ENCODE measurements at regions not wholly inside any gene's neighbourhood (a gene's known extent, or its start where the extent isn't known, plus 50 kb on each side); places are given as distances from the start of the nearest gene placed in this dataset.
"Not testable (repeated sequence)": the region's sequence is repeated elsewhere in the genome, so short reads cannot be mapped to it uniquely, and the experiment has no call there.

DNA sequence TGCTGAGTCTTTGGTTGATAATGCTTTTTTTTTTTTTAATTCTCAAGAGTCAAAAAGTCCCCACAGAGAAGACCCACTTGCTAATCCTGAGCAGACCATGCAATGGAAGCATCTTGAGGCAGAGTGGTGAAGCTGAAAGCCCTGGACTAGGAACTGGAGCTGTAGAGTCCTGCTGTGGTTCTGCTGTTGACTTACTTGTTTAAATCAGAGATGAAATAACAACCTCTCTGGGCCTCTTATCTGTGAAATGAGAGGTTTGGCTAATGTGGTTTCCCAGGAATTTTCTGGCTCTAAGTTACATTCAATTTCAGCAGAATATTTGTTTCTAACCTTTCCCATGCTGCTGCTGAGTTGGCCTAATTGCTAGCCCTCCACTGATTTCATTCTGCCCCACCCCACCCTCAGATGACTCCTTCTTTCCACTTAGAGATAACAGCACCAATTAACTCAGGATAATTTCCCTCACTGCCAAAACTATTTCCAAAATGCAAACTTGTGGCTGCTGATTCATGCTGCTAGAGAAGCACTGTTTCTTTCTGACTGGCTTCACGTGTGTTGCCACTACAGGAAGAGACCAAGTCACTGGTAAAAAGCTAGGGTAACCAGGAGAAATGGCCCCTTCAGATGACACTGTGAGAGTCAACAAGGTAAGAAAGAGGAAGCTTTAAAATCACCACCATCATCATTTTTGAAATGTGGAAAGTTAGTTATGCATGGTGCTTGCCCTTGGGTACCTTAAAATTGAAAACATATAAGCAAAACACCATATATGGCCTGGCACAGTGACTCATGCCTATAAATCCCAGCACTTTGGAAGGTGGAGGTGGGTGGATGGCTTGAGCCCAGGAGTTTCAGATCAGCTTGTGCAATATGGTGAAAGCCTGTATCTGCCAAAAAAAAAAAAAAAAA lies 326.4 kb downstream of the DCHS2 start:
- peak; percentile 78 for DNase-seq (ENCODE audit: low spot score)

GRCh38 chr4:154160519-154161301 lies 330.9 kb downstream of the DCHS2 start:
- no peak for DNase-seq (ENCODE audit: low spot score)

DNA sequence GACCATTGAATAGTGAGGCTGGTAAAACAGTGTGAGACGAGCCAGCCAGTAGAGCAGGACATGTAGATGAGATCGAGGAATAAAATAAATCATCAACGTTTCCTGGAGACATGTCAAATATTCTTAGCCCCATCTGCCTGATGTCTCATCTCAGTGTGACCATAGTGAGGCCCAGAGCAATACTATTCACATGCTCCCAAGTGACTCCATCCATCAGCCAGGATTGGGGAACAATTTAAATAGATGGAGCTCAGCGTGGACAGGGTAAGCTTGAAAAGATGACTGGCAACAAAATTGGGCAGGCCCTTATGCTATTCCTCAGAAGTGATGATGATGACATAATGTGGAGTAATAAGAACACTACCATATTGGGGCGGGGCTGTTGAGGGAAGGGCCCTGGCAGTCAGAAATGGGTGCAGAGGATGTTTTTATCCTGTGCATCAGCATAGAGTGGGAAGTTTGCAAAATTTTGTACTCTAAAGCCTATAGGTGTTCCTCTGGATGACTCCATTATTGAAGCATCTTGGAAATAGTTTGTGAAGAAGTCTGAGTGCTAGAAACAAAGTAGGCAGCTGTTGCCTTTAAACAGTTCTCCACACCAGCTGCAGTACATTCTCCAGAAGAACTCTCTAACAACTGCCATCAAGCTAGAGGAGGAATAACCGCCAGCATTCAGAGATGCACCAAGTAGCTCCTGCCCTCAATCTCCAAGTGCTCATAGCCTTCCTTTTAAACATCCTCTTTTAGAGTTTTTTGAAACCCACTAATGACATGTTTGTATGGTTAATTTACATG lies 333.0 kb downstream of the DCHS2 start:
- no peak for DNase-seq (ENCODE audit: low spot score)

- no peak for DNase-seq (ENCODE audit: low spot score)
Measured at GRCh38 chr4:154152546-154152945, 339.1 kb downstream of the DCHS2 start.

- DNase-seq (ENCODE audit: low spot score): not testable (repeated sequence)
Measured at GRCh38 chr4:154149236-154149635, 342.4 kb downstream of the DCHS2 start.

GRCh38 chr4:154143720-154144119 lies 347.9 kb downstream of the DCHS2 start:
- no peak for DNase-seq (ENCODE audit: low spot score)

- no peak for DNase-seq (ENCODE audit: low spot score)
Measured at GRCh38 chr4:154142664-154143063, 348.9 kb downstream of the DCHS2 start.

DNA sequence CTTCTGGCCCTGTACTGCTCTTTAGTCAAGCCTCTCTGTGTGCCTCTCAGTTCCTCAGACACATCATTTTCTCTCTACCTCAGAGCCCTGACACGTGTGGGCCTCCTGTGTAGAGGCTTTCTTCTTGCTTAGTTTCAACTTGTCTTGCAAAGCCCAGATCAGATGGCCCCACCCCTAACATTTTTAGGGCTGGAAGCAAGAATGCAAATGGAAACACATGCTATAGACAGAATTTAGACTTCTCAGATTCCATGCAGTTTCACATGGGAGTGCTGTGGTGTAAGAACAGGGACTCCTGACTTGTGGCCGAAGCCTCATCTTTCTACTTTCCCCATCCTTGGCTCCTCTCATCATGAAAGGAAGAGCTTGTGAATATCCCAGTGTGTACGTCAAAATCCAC lies 350.7 kb downstream of the DCHS2 start:
- no peak for DNase-seq (ENCODE audit: low spot score)

GRCh38 chr4:154137320-154137905 lies 348.5 kb upstream of the SFRP2 start:
- DNase-seq (ENCODE audit: low spot score): no peak

- no peak for DNase-seq (ENCODE audit: low spot score)
Measured at GRCh38 chr4:154135576-154135975, 346.7 kb upstream of the SFRP2 start.

GRCh38 chr4:154132406-154132805 lies 343.5 kb upstream of the SFRP2 start:
- no peak for DNase-seq (ENCODE audit: low spot score)

DNA sequence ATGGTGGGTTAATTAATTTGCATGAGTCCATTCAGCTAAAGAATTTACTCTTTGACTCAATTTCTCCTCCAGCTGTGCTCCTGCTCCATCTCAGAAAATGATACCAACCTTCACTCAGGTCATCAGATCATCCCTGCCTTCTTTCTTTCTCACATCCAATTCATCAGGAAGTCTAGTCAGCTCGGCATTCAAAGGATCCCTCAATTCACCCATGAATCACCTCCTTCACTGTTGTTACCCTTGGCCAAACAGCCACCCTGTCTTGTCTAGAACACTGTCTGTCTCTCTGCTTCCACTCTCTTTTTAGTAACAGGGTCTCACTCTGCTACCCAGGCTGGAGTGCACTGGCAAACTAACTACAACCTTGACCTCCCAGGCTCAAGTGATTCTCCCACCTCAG lies 337.4 kb upstream of the SFRP2 start:
- DNase-seq (ENCODE audit: low spot score): no peak

- DNase-seq (ENCODE audit: low spot score): no peak
Measured at GRCh38 chr4:154125340-154125739, 336.5 kb upstream of the SFRP2 start.

- no peak for DNase-seq (ENCODE audit: low spot score)
Measured at GRCh38 chr4:154124539-154125255, 335.8 kb upstream of the SFRP2 start.

GRCh38 chr4:154123897-154124296 lies 335.0 kb upstream of the SFRP2 start:
- no peak for DNase-seq (ENCODE audit: low spot score)

- no peak for DNase-seq (ENCODE audit: low spot score)
Measured at GRCh38 chr4:154120690-154121345, 331.9 kb upstream of the SFRP2 start.

DNA sequence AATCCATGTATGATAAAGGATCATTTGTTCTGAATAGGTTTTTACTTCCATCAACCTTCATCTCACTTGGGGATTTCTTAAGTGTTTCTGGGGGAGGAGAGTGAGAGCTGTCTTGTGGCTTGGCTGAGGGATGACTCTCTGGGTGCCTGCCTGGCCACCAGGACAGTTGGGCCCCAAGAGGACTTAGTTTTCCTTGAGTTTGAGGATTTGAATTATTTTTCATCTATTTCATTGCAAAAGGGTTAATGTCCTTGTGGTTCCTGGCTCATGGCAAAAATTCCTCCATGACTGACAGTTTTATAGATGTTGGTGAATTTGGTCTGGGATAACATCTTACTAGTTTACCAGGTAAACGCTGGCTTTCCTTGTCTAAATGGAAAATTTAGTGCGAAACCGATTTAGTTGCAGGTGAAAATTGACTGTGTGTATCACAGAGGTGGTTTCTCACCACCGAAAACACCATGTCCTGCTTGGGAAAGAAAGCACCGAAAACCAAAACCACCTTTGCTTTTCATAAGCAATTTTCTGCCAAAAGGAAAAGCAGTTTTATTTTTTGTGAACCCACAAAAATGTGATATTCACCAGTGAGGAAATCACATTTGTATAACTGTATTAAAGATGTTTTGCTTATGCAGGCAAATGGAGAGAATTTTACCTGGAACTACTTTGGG lies 331.3 kb upstream of the SFRP2 start:
- no peak for DNase-seq (ENCODE audit: low spot score)

GRCh38 chr4:154119317-154119716 lies 330.4 kb upstream of the SFRP2 start:
- DNase-seq (ENCODE audit: low spot score): no peak

DNA sequence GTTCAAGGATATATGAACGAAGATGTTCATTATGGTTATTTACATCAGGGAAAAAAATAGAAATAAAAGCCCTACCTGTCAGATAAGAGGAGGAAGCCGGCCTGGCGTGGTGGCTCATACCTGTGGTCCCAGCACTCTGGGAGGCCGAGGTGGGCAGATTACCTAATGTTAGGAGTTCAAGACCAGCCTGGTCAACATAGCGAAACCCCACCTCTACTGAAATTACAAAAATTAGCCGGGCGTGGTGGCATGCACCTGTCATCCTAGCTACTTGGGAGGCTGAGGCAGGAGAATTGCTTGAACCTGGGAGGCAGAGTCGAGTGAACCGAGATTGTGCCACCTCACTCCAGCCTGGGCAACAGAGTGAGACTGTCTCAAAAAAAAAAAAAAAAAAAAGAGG lies 328.8 kb upstream of the SFRP2 start:
- DNase-seq (ENCODE audit: low spot score): not testable (repeated sequence)

DNA sequence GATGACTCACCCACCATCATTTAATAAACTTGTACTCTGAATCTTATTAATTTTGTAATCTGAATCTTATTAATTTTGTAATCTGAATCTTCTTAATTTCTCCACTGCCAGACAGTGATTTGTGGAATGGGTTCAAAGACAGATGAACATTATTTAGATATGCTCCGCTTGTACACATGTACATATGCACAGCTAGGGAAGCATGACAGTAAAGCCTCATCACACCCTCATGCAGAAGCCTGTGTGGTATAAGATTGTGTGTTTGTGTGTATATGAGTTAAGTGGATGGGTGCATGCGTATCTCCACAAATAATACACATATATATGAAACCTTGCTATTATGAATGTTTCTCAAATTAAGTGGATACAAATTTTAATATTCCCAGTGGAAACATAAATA lies 318.5 kb upstream of the SFRP2 start:
- no peak for DNase-seq (ENCODE audit: low spot score)

Data from LoVo (cell line).